HFFc6 (cell line): ENCODE measurements at regions not wholly inside any gene's neighbourhood (a gene's known extent, or its start where the extent isn't known, plus 50 kb on each side); places are given as distances from the start of the nearest gene placed in this dataset.

Source experiments
- DNase-seq: peaks from one replicate; pipeline ENCODE4 v3.0.0-alpha.2; 2018
- H3K27ac Mint-ChIP-seq: 2 replicates; pipeline ENCODE4 v1.8.0; 2020; ENCODE audit warnings: mild to moderate bottlenecking, mixed read lengths
- H3K27me3 Mint-ChIP-seq: 2 replicates; pipeline ENCODE4 v1.8.0; 2021; ENCODE audit warnings: mild to moderate bottlenecking, moderate library complexity, mixed read lengths; ENCODE audit not compliant: insufficient read depth
- H3K36me3 Mint-ChIP-seq: 2 replicates; pipeline ENCODE4 v1.8.0; 2021; ENCODE audit warnings: low read depth, mixed read lengths
- H3K4me1 Mint-ChIP-seq: 2 replicates; pipeline ENCODE4 v1.8.0; 2020; ENCODE audit warnings: low read depth, mixed read lengths
- H3K4me3 Mint-ChIP-seq: 2 replicates; pipeline ENCODE4 v1.8.0; 2020; ENCODE audit warnings: mild to moderate bottlenecking, moderate library complexity, mixed read lengths
- H3K9me3 Mint-ChIP-seq: 2 replicates; pipeline ENCODE4 v1.8.0; 2020; ENCODE audit warnings: mild to moderate bottlenecking, mixed read lengths
- TF ChIP-seq, protein P1 (sequence below): fragments of 200-600 bp; sonication (generic); IDR thresholded peaks from 2 replicates; pipeline ENCODE4 v1.5.0; 2021; ENCODE audit warnings: antibody characterized with exemption, mild to moderate bottlenecking

DNA sequence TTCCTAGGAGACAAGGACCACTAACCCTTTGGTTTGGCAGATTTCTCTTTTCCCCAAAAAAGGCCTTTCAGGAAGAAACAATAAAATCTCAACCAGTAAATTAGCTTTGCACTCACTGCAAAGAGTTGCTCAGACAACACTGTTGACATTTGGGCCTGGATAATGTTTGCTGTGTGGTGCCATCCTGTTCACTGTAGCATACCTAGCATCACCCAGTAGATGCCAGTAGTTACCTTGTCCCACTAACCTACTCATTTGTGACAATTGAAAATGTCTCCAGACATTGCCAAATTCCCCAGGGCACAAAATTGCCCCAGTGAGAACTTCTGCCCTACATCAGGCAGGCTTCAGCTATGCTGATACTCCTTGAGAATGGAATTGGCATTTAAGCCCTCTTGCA lies 177.0 kb upstream of the ERCC4 start:
- Mint-ChIP-seq H3K4me3 (no peak overlapping the region), H3K27me3 (no peaks in the 10 kb centered on the region), H3K4me1 (no peaks in the 10 kb centered on the region), H3K36me3 (peaks cover 4% of the 10 kb centered on the region), H3K9me3 (peaks cover 61% of the 10 kb centered on the region), H3K27ac (no peak overlapping the region)
- DNase-seq, result no peak
- TF ChIP-seq, protein P1, sequence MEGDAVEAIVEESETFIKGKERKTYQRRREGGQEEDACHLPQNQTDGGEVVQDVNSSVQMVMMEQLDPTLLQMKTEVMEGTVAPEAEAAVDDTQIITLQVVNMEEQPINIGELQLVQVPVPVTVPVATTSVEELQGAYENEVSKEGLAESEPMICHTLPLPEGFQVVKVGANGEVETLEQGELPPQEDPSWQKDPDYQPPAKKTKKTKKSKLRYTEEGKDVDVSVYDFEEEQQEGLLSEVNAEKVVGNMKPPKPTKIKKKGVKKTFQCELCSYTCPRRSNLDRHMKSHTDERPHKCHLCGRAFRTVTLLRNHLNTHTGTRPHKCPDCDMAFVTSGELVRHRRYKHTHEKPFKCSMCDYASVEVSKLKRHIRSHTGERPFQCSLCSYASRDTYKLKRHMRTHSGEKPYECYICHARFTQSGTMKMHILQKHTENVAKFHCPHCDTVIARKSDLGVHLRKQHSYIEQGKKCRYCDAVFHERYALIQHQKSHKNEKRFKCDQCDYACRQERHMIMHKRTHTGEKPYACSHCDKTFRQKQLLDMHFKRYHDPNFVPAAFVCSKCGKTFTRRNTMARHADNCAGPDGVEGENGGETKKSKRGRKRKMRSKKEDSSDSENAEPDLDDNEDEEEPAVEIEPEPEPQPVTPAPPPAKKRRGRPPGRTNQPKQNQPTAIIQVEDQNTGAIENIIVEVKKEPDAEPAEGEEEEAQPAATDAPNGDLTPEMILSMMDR, result no peak

DNA sequence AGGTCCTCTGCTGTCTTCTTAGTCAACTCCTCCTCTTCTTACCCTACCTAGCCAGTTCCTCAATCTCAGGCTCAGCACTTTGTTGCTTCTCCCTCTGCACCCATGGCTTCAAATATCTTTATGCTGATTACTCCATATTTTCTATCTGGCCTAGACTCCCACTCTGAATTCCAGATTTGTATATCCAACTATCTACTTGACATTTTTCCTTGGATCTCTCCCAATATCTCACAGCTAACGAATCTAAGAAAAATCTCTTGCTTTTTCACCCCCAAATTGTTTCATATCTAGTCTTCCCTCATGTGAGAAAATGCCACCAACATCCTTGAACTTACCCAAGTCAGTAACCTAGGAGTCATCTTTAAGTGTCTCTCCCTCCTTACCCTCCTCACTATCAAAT lies 176.4 kb upstream of the ERCC4 start:
- Mint-ChIP-seq H3K27ac (no peak overlapping the region), H3K4me3 (no peak overlapping the region), H3K9me3 (peaks cover 63% of the 10 kb centered on the region), H3K4me1 (no peaks in the 10 kb centered on the region), H3K27me3 (no peaks in the 10 kb centered on the region), H3K36me3 (peaks cover 4% of the 10 kb centered on the region)
- DNase-seq, result no peak
- TF ChIP-seq, protein P1, result no peak

- no peak for DNase-seq
Measured at GRCh38 chr16:13756411-13757140, 163.4 kb upstream of the ERCC4 start.

GRCh38 chr16:13766334-13766733 lies 153.6 kb upstream of the ERCC4 start:
- no peak for DNase-seq
- H3K4me1 Mint-ChIP-seq, result no peaks in the 10 kb centered on the region
- H3K4me3 Mint-ChIP-seq, result no peak overlapping the region
- TF ChIP-seq, protein P1, result no peak
- H3K27ac Mint-ChIP-seq, result no peak overlapping the region
- no peaks in the 10 kb centered on the region for H3K27me3 Mint-ChIP-seq
- H3K9me3 Mint-ChIP-seq, result peaks cover 25% of the 10 kb centered on the region
- no peaks in the 10 kb centered on the region for H3K36me3 Mint-ChIP-seq

More at GRCh38 chr16:13756411-13757140, 163.4 kb upstream of the ERCC4 start:
- TF ChIP-seq, protein P1, result no peak
- no peaks in the 10 kb centered on the region for H3K4me1 Mint-ChIP-seq
- peaks cover 6% of the 10 kb centered on the region; the same call in 1 of the 2 replicates for H3K36me3 Mint-ChIP-seq
- H3K9me3 Mint-ChIP-seq, result peaks cover 44% of the 10 kb centered on the region
- H3K27me3 Mint-ChIP-seq, result no peaks in the 10 kb centered on the region; the same call in 1 of the 2 replicates
- H3K4me3 Mint-ChIP-seq, result no peak overlapping the region
- no peak overlapping the region for H3K27ac Mint-ChIP-seq

- no peaks in the 10 kb centered on the region for H3K4me1 Mint-ChIP-seq
- no peaks in the 10 kb centered on the region for H3K27me3 Mint-ChIP-seq
- H3K36me3 Mint-ChIP-seq, result no peaks in the 10 kb centered on the region
- TF ChIP-seq, protein P1, result no peak
- peaks cover 27% of the 10 kb centered on the region for H3K9me3 Mint-ChIP-seq
- no peak overlapping the region for H3K27ac Mint-ChIP-seq
- H3K4me3 Mint-ChIP-seq, result no peak overlapping the region
- no peak for DNase-seq
Measured at GRCh38 chr16:13767215-13767614, 152.7 kb upstream of the ERCC4 start.
